ENCODE measurements at regions not wholly inside any gene's neighbourhood (a gene's known extent, or its start where the extent isn't known, plus 50 kb on each side); places are given as distances from the start of the nearest gene placed in this dataset.
"Not testable (repeated sequence)": the region's sequence is repeated elsewhere in the genome, so short reads cannot be mapped to it uniquely, and the experiment has no call there.

DNA sequence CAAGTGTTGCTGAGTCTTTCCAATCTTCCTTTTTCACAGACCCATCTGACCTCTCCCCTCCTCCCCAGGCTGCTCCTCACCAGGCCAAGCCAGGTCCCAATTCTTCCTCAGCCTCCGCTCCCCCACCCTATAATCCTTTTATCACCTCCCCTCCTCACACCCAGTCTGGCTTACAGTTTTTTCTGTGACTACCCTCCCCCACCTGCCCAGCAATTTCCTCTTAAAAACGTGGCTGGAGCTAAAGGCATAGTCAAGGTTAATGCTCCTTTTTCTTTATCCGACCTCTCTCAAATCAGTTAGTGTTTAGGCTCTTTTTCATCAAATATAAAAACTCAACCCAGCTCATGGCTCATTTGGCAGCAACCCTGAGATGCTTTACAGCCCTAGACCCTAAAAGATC lies 270.9 kb downstream of the NUF2 start:
- H3K4me3 ChIP-seq (ENCODE audit: low read depth in 1 of 2, low read length in 2 of 2); H2AFZ ChIP-seq (ENCODE audit: low read depth, low read length); H3K79me2 ChIP-seq (ENCODE audit: insufficient read depth, low read length); H3K9ac ChIP-seq (ENCODE audit: low read depth, low read length); H3K27me3 ChIP-seq (ENCODE audit: insufficient read depth, low read length, poor library complexity); H3K9me3 ChIP-seq (ENCODE audit: insufficient read depth, low read length, severe bottlenecking); H3K4me2 ChIP-seq (ENCODE audit: insufficient read depth, low read length); ATAC-seq (ENCODE audit: insufficient read depth, low read depth); DNase-seq; H3K4me1 ChIP-seq (ENCODE audit: insufficient read depth, low read length); H4K20me1 ChIP-seq (ENCODE audit: insufficient read depth, low read length); H3K36me3 ChIP-seq (ENCODE audit: insufficient read depth, low read length); H3K27ac ChIP-seq (ENCODE audit: low read length): not testable (repeated sequence)

- H3K79me2 ChIP-seq (ENCODE audit: insufficient read depth, low read length); H3K4me1 ChIP-seq (ENCODE audit: insufficient read depth, low read length); H3K9ac ChIP-seq (ENCODE audit: low read depth, low read length); H3K4me3 ChIP-seq (ENCODE audit: low read depth in 1 of 2, low read length in 2 of 2); ATAC-seq (ENCODE audit: insufficient read depth, low read depth); H3K4me2 ChIP-seq (ENCODE audit: insufficient read depth, low read length); H3K27ac ChIP-seq (ENCODE audit: low read length); H3K36me3 ChIP-seq (ENCODE audit: insufficient read depth, low read length); H2AFZ ChIP-seq (ENCODE audit: low read depth, low read length); H4K20me1 ChIP-seq (ENCODE audit: insufficient read depth, low read length); H3K9me3 ChIP-seq (ENCODE audit: insufficient read depth, low read length, severe bottlenecking); DNase-seq; H3K27me3 ChIP-seq (ENCODE audit: insufficient read depth, low read length, poor library complexity): not testable (repeated sequence)
These were observed 274.4 kb downstream of the NUF2 start for GRCh38 chr1:163596106-163596505.

- Histone ChIP-seq H3K4me3 (ENCODE audit: low read depth in 1 of 2, low read length in 2 of 2) (no peak overlapping the region), H3K27ac (ENCODE audit: low read length) (no peak overlapping the region), H3K4me1 (ENCODE audit: insufficient read depth, low read length) (no peaks in the 10 kb centered on the region), H3K36me3 (ENCODE audit: insufficient read depth, low read length) (no peaks in the 10 kb centered on the region), H3K27me3 (ENCODE audit: insufficient read depth, low read length, poor library complexity) (no peaks in the 10 kb centered on the region), H3K4me2 (ENCODE audit: insufficient read depth, low read length) (no peak overlapping the region), H4K20me1 (ENCODE audit: insufficient read depth, low read length) (no peaks in the 10 kb centered on the region), H3K79me2 (ENCODE audit: insufficient read depth, low read length) (no peaks in the 10 kb centered on the region), H2AFZ (ENCODE audit: low read depth, low read length) (no peak overlapping the region), H3K9me3 (ENCODE audit: insufficient read depth, low read length, severe bottlenecking) (no peaks in the 10 kb centered on the region), H3K9ac (ENCODE audit: low read depth, low read length) (no peak overlapping the region)
- TF ChIP-seq EZH2 (IDR thresholded peaks at IDR 0.05; ENCODE audit: borderline replicate concordance, low read depth, low read length, severe bottlenecking) (no peak), CTCF (IDR thresholded peaks at IDR 0.05; ENCODE audit: borderline replicate concordance, extremely low read depth, low read length, poor library complexity, severe bottlenecking) (no peak)
- ATAC-seq (ENCODE audit: insufficient read depth, low read depth) (no peak), DNase-seq (no peak)
These were observed 274.9 kb downstream of the NUF2 start for GRCh38 chr1:163596541-163597258.

DNA sequence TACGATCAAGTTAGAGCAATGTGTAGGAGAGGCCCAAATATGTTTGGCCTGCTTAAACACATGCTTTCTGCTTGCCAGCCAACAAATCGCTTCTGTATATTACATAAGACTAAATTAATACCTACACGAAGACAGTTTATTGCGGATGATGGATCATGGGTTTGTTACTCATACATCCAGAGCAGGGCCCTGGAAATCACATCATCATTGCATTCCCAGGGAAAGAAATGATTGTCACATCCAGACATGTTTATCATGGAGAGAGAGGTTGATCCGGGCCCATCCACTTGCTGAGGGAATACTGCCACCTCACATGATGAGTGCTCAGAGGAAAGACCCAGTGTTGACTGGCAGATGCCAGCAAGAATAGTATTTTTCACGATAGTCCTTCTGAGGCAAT lies 282.6 kb downstream of the NUF2 start:
- H3K9ac ChIP-seq (ENCODE audit: low read depth, low read length), result no peak overlapping the region
- H3K27ac ChIP-seq (ENCODE audit: low read length), result no peak overlapping the region
- no peaks in the 10 kb centered on the region for H3K27me3 ChIP-seq (ENCODE audit: insufficient read depth, low read length, poor library complexity)
- no peak overlapping the region for H3K4me3 ChIP-seq (ENCODE audit: low read depth in 1 of 2, low read length in 2 of 2)
- H3K4me2 ChIP-seq (ENCODE audit: insufficient read depth, low read length), result no peak overlapping the region
- ATAC-seq (ENCODE audit: insufficient read depth, low read depth) (no peak), DNase-seq (no peak)
- no peaks in the 10 kb centered on the region for H3K36me3 ChIP-seq (ENCODE audit: insufficient read depth, low read length)
- TF ChIP-seq CTCF (IDR thresholded peaks at IDR 0.05; ENCODE audit: borderline replicate concordance, extremely low read depth, low read length, poor library complexity, severe bottlenecking), result no peak
- TF ChIP-seq EZH2 (IDR thresholded peaks at IDR 0.05; ENCODE audit: borderline replicate concordance, low read depth, low read length, severe bottlenecking), result no peak
- H3K79me2 ChIP-seq (ENCODE audit: insufficient read depth, low read length), result no peaks in the 10 kb centered on the region
- H4K20me1 ChIP-seq (ENCODE audit: insufficient read depth, low read length), result no peaks in the 10 kb centered on the region
- no peaks in the 10 kb centered on the region for H3K9me3 ChIP-seq (ENCODE audit: insufficient read depth, low read length, severe bottlenecking)
- no peaks in the 10 kb centered on the region for H3K4me1 ChIP-seq (ENCODE audit: insufficient read depth, low read length)
- H2AFZ ChIP-seq (ENCODE audit: low read depth, low read length), result no peak overlapping the region
